SK-N-SH (cell line): ENCODE measurements at regions not wholly inside any gene's neighbourhood (a gene's known extent, or its start where the extent isn't known, plus 50 kb on each side); places are given as distances from the start of the nearest gene placed in this dataset.

Source experiments
- CTCF ChIA-PET: fragments of 300-600, 350-600 bp; formaldehyde crosslinking; extraction: SDS; loops from one replicate; lab custom pipeline; 2021; lab: Yijun Ruan, JAX
- POLR2A ChIA-PET: fragments of 350-600 bp; sonication (Branson Sonifier 250); formaldehyde crosslinking; extraction: SDS; loops from one replicate; lab custom pipeline; 2020; ENCODE audit warnings: antibody characterized with exemption, inconsistent platforms; lab: Yijun Ruan, JAX
- DNase-seq: peaks from one replicate; pipeline ENCODE4 v3.0.0; 2012
- H2AFZ ChIP-seq: fragments of 200-600 bp; sonication (generic); 2 replicates; pipeline ENCODE4 v1.8.1; 2016; ENCODE audit warnings: antibody characterized with exemption, mild to moderate bottlenecking, low read depth
- H3F3A ChIP-seq: fragments of 200-600 bp; sonication (generic); replicated peaks from 2 replicates; pipeline ENCODE3; 2016; ENCODE audit warnings: antibody characterized with exemption, mild to moderate bottlenecking; ENCODE audit not compliant: insufficient read depth
- H3K27ac ChIP-seq, 2 experiments: fragments of 200-500 bp in 1 of 2; fragments of 200-600 bp in 1 of 2; sonication (Bioruptor generic) in 1 of 2; sonication (generic), shearing (Covaris generic) in 1 of 2; 2 replicates each; pipeline versions ENCODE4 v1.5.1 to v1.6.1; 2014 to 2016; ENCODE audit warnings: low read depth in 2 of 2, inconsistent platforms in 1 of 2, low read length in 1 of 2, mild to moderate bottlenecking in 1 of 2, mixed read lengths in 1 of 2
- H3K27me3 ChIP-seq: fragments of 200-600 bp; sonication (generic), shearing (Covaris generic); 2 replicates; pipeline ENCODE4 v1.6.1; 2016; ENCODE audit warnings: mixed run types; ENCODE audit not compliant: insufficient read depth
- H3K36me3 ChIP-seq, 2 experiments: fragments of 200-500 bp in 1 of 2; fragments of 200-600 bp in 1 of 2; sonication (Bioruptor generic) in 1 of 2; sonication (generic) in 1 of 2; replicated peaks in 1 of 2; 2 replicates each; pipeline versions ENCODE3 to v1.5.1; 2014 to 2016; ENCODE audit warnings: low read length in 1 of 2, mild to moderate bottlenecking in 1 of 2; ENCODE audit not compliant: insufficient read depth in 2 of 2, control insufficient read depth in 1 of 2
- H3K4me1 ChIP-seq, 2 experiments: fragments of 200-500 bp in 1 of 2; fragments of 200-600 bp in 1 of 2; sonication (Bioruptor generic) in 1 of 2; sonication (generic), shearing (Covaris generic) in 1 of 2; 2 replicates each; pipeline versions ENCODE4 v1.5.1 to v1.6.1; 2014 to 2016; ENCODE audit warnings: low read depth in 1 of 2, low read length in 1 of 2, mixed run types in 1 of 2; ENCODE audit not compliant: insufficient read depth in 2 of 2, control insufficient read depth in 1 of 2
- H3K4me2 ChIP-seq: fragments of 200-600 bp; sonication (generic), shearing (Covaris generic); 2 replicates; pipeline ENCODE4 v1.6.1; 2017; ENCODE audit warnings: mixed run types
- H3K4me3 ChIP-seq, 2 experiments: fragments of 200-500 bp in 1 of 2; fragments of 200-600 bp in 1 of 2; sonication (Bioruptor generic) in 1 of 2; sonication (generic), shearing (Covaris generic) in 1 of 2; 2 replicates each; pipeline versions ENCODE4 v1.5.1 to v1.8.1; 2014 to 2016; ENCODE audit warnings: low read depth in 2 of 2, inconsistent platforms in 1 of 2, low read length in 1 of 2, mild to moderate bottlenecking in 1 of 2, mixed read lengths in 1 of 2, moderate library complexity in 1 of 2
- H3K79me2 ChIP-seq: fragments of 200-600 bp; sonication (generic); 2 replicates; pipeline ENCODE4 v1.8.1; 2017; ENCODE audit warnings: mild to moderate bottlenecking; ENCODE audit not compliant: insufficient read depth
- H3K9ac ChIP-seq: fragments of 200-600 bp; sonication (generic); 2 replicates; pipeline ENCODE4 v1.6.1; 2017; ENCODE audit warnings: mixed run types
- H3K9me2 ChIP-seq: fragments of 200-600 bp; sonication (generic); 2 replicates; pipeline ENCODE4 v1.6.1; 2017; ENCODE audit warnings: mixed run types
- H3K9me3 ChIP-seq: fragments of 200-600 bp; sonication (generic); 2 replicates; pipeline ENCODE4 v1.6.1; 2017; ENCODE audit warnings: mixed run types, mild to moderate bottlenecking, moderate library complexity
- H4K20me1 ChIP-seq: fragments of 200-600 bp; sonication (generic); 2 replicates; pipeline ENCODE4 v1.6.1; 2017; ENCODE audit warnings: mild to moderate bottlenecking, mixed run types; ENCODE audit not compliant: insufficient read depth
- CHD2 ChIP-seq: fragments of 150-350 bp; IDR thresholded peaks from 2 replicates; pipeline ENCODE4 v1.6.1; 2018; ENCODE audit warnings: low read length; ENCODE audit not compliant: partially characterized antibody
- FOSL2 ChIP-seq: IDR thresholded peaks from 2 replicates; pipeline ENCODE4 v1.4.0; 2012; ENCODE audit warnings: low read depth, mild to moderate bottlenecking, moderate library complexity, borderline replicate concordance
- FOXJ3 ChIP-seq: sonication (generic); formaldehyde crosslinking; IDR thresholded peaks from 2 replicates; pipeline ENCODE4 v1.5.1; 2020; ENCODE audit warnings: mild to moderate bottlenecking, missing genetic modification reagents
- FOXM1 ChIP-seq: IDR thresholded peaks from 2 replicates; pipeline ENCODE4 v1.4.0; 2012; ENCODE audit warnings: low read depth, mild to moderate bottlenecking
- GABPA ChIP-seq: IDR thresholded peaks from 2 replicates; pipeline ENCODE4 v1.4.0; 2012; ENCODE audit warnings: low read depth, mild to moderate bottlenecking
- JUND ChIP-seq: IDR thresholded peaks from 2 replicates; pipeline ENCODE4 v1.4.0; 2012
- MAX ChIP-seq: IDR thresholded peaks from 2 replicates; pipeline ENCODE4 v1.4.0; 2012; ENCODE audit warnings: low read depth
- MEF2A ChIP-seq: IDR thresholded peaks from 2 replicates; pipeline ENCODE4 v1.4.0; 2012; ENCODE audit warnings: low read depth, borderline replicate concordance
- NFIC ChIP-seq: IDR thresholded peaks from 2 replicates; pipeline ENCODE4 v1.4.0; 2012; ENCODE audit warnings: borderline replicate concordance
- POLR2AphosphoS5 ChIP-seq: IDR thresholded peaks from 2 replicates; pipeline ENCODE4 v1.6.1; 2012; ENCODE audit warnings: low read depth, low read length
- RFX5 ChIP-seq: IDR thresholded peaks from 2 replicates; pipeline ENCODE4 v1.6.1; 2012; ENCODE audit warnings: mild to moderate bottlenecking, improper control_type of control experiment, low read length
- SIN3A ChIP-seq: IDR thresholded peaks from 2 replicates; pipeline ENCODE4 v1.6.1; 2012; ENCODE audit warnings: low read depth, mild to moderate bottlenecking, low read length, moderate library complexity, borderline replicate concordance
- TCF12 ChIP-seq: IDR thresholded peaks from 2 replicates; pipeline ENCODE4 v1.4.0; 2012
- ZBTB33 ChIP-seq: IDR thresholded peaks from 2 replicates; pipeline ENCODE4 v1.4.0; 2012; ENCODE audit warnings: low read depth, borderline replicate concordance
- WGBS: methylation state at CpG from one replicate; pipeline ENCODE4 v1.1.6; 2017; ENCODE audit warnings: low lambda C conversion rate; 5-methylcytosine and 5-hydroxymethylcytosine counted together
- TF ChIP-seq, protein P1 (sequence below): fragments of 150-350 bp; IDR thresholded peaks from 2 replicates; pipeline ENCODE4 v1.6.1; 2016; ENCODE audit warnings: mild to moderate bottlenecking, low read depth, low read length
- TF ChIP-seq, protein P2 (sequence below): IDR thresholded peaks from 2 replicates; pipeline ENCODE4; 2012

DNA sequence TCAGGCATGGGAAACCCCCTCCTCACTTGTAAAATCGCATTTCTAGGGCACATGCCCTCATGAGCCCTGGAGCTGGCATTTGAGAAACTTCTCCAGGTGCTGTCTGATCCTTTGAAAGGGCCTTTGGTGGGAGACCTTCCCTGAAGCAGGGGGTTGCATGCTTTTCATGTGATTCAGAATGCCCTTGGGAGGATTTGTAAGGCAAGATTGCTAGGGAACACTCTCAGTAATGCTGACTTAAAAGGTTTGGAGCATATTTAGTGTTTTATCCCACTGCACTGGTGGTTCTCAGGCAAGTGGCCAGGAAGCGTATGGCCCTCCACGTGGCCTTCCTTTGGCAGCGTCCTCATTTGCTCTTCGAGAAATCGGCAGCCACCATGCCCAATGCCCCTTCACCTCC, 164.1 kb downstream of the ARRDC4 start:
- no peak overlapping the region for H3K9ac ChIP-seq
- DNase-seq, result no peak
- H3F3A ChIP-seq, result peaks cover 9% of the 10 kb centered on the region
- CTCF ChIA-PET, result no interaction called here
- POLR2A ChIA-PET, result no interaction called here
- H2AFZ ChIP-seq, result no peak overlapping the region
- H3K9me3 ChIP-seq, result no peaks in the 10 kb centered on the region
- no peak for TF ChIP-seq GABPA
- no peak for TF ChIP-seq MAX
- TF ChIP-seq CHD2, result no peak
- no peak for TF ChIP-seq POLR2AphosphoS5
- TF ChIP-seq, protein P1, sequence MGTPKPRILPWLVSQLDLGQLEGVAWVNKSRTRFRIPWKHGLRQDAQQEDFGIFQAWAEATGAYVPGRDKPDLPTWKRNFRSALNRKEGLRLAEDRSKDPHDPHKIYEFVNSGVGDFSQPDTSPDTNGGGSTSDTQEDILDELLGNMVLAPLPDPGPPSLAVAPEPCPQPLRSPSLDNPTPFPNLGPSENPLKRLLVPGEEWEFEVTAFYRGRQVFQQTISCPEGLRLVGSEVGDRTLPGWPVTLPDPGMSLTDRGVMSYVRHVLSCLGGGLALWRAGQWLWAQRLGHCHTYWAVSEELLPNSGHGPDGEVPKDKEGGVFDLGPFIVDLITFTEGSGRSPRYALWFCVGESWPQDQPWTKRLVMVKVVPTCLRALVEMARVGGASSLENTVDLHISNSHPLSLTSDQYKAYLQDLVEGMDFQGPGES, result no peak
- TF ChIP-seq, protein P2, sequence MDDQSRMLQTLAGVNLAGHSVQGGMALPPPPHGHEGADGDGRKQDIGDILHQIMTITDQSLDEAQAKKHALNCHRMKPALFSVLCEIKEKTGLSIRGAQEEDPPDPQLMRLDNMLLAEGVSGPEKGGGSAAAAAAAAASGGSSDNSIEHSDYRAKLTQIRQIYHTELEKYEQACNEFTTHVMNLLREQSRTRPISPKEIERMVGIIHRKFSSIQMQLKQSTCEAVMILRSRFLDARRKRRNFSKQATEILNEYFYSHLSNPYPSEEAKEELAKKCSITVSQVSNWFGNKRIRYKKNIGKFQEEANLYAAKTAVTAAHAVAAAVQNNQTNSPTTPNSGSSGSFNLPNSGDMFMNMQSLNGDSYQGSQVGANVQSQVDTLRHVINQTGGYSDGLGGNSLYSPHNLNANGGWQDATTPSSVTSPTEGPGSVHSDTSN, result no peak
- TF ChIP-seq FOXJ3 (CRISPR knock-in tag), result no peak
- no peak for TF ChIP-seq TCF12
- no peak for TF ChIP-seq ZBTB33
- no peak for TF ChIP-seq MEF2A
- no peak for TF ChIP-seq JUND
- no peak for TF ChIP-seq NFIC
- TF ChIP-seq, all 33 proteins: peak for 0
- Histone ChIP-seq H3K79me2 (no peaks in the 10 kb centered on the region), H3K27ac (no peak overlapping the region), H3K9me2 (no peaks in the 10 kb centered on the region), H3K27me3 (no peaks in the 10 kb centered on the region), H4K20me1 (no peaks in the 10 kb centered on the region), H3K36me3 (no peaks in the 10 kb centered on the region), H3K4me3 (no peak overlapping the region), H3K4me2 (no peak overlapping the region; the same call in 1 of the 2 replicates), H3K4me1 (no peaks in the 10 kb centered on the region; a peak in 1 of 4 replicates)
- 10% methylated on average over 6 of the region's 6 CpGs for WGBS

GRCh38 chr15:98126326-98127085, 166.0 kb downstream of the ARRDC4 start:
- Histone ChIP-seq H3K4me3 (no peak overlapping the region), H3K4me1 (no peaks in the 10 kb centered on the region; a peak in 1 of 4 replicates), H3K36me3 (no peaks in the 10 kb centered on the region), H3K79me2 (no peaks in the 10 kb centered on the region), H3F3A (peaks cover 9% of the 10 kb centered on the region), H3K27me3 (no peaks in the 10 kb centered on the region), H3K27ac (no peak overlapping the region), H3K4me2 (no peak overlapping the region), H4K20me1 (no peaks in the 10 kb centered on the region), H3K9me2 (no peaks in the 10 kb centered on the region), H3K9me3 (no peaks in the 10 kb centered on the region), H3K9ac (no peak overlapping the region), H2AFZ (no peak overlapping the region)
- ChIA-PET POLR2A (no interaction called here), CTCF (interaction anchor here (0.9 kb wide), 1 partner anchor 223 kb away, joined by 3 read pairs; no protein-coding TSS in a partner anchor)
- DNase-seq, result no peak
- no peak for TF ChIP-seq SIN3A
- no peak for TF ChIP-seq FOSL2
- no peak for TF ChIP-seq FOXM1
- no peak for TF ChIP-seq MAX
- no peak for TF ChIP-seq RFX5
- WGBS, result 10% methylated on average over 8 of the region's 8 CpGs
